ENCODE measurements at regions not wholly inside any gene's neighbourhood (a gene's known extent, or its start where the extent isn't known, plus 50 kb on each side); places are given as distances from the start of the nearest gene placed in this dataset.

GRCh38 chr7:32216759-32217158 lies 146.6 kb upstream of the PDE1C start:
- FAIRE-seq (no peak), DNase-seq (ENCODE audit: low read depth, low spot score) (no peak), ATAC-seq (no peak)
- Histone ChIP-seq H3K9ac (ENCODE audit: control insufficient read depth, insufficient read depth, low read length) (no peak overlapping the region), H3K4me3 (no peak overlapping the region), H4K20me1 (ENCODE audit: control insufficient read depth, insufficient read depth) (no peaks in the 10 kb centered on the region), H3K9me3 (replicated peaks; ENCODE audit: control insufficient read depth, insufficient read depth, low read length) (no peaks in the 10 kb centered on the region), H3K27me3 (replicated peaks in 1 of 2; ENCODE audit: control insufficient read depth in 2 of 2, insufficient read depth in 2 of 2, low read length in 1 of 2) (no peaks in the 10 kb centered on the region; a peak in 1 of 4 replicates), H2AFZ (ENCODE audit: control insufficient read depth, low read depth, low read length) (no peak overlapping the region), H3K4me2 (ENCODE audit: control insufficient read depth, insufficient read depth) (no peak overlapping the region), H3K27ac (ENCODE audit: control insufficient read depth, insufficient read depth) (no peak overlapping the region), H3K36me3 (ENCODE audit: control insufficient read depth in 2 of 2, insufficient read depth in 2 of 2, low read length in 1 of 2) (no peaks in the 10 kb centered on the region), H3K4me1 (ENCODE audit: control insufficient read depth, insufficient read depth, low read length) (no peaks in the 10 kb centered on the region), H3K79me2 (ENCODE audit: control insufficient read depth, insufficient read depth, low read length) (no peaks in the 10 kb centered on the region)
- SMC1A ChIA-PET (ENCODE audit: uncharacterized antibody, unreplicated experiment): interaction anchor here (1.2 to 1.8 kb wide), 3 partner anchors 45 to 263 kb away, joined by 3 to 7 read pairs (median 4); no protein-coding TSS in a partner anchor
- WGBS (ENCODE audit: insufficient coverage, insufficient replicate concordance, low lambda C conversion rate, missing lambda C conversion rate): 33% methylated on average over 4 of the region's 4 CpGs
- RAD21 ChIA-PET (ENCODE audit: unreplicated experiment): interaction anchor here (0.6 to 1.4 kb wide), 3 partner anchors 126 to 138 kb away, joined by 3 to 4 read pairs (median 3); no protein-coding TSS in a partner anchor
- BruUV-seq (replicated peaks): no TSS peak
- intact Hi-C loops (cut with micrococcal nuclease; ENCODE audit: unreplicated experiment): no loop called here
- POLR2A ChIA-PET: no interaction called here
- in situ Hi-C loops (cut with MboI): loop anchor here (5.0 kb wide), 1 partner anchor 261 kb away; no protein-coding TSS in a partner anchor
- CTCF ChIA-PET: interaction anchor here (0.6 to 1.5 kb wide), 6 partner anchors 9 to 132 kb away, joined by 3 to 5 read pairs (median 3); no protein-coding TSS in a partner anchor
- no peak for TF ChIP-seq YY1 (IDR thresholded peaks at IDR 0.05; ENCODE audit: low read depth, low read length)
- no peak for TF ChIP-seq MTA3 (IDR thresholded peaks at IDR 0.05; ENCODE audit: borderline replicate concordance, low read length)
- no peak for TF ChIP-seq E4F1 (IDR thresholded peaks at IDR 0.05; ENCODE audit: borderline replicate concordance, partially characterized antibody)
- TF ChIP-seq SMAD5 (IDR thresholded peaks at IDR 0.05; ENCODE audit: low read depth): no peak
- TF ChIP-seq ZNF384 (IDR thresholded peaks at IDR 0.05; ENCODE audit: borderline replicate concordance, low read depth, low read length): no peak
- TF ChIP-seq ATF7 (IDR thresholded peaks at IDR 0.05; ENCODE audit: low read depth): no peak
- no peak for TF ChIP-seq HDAC6 (IDR thresholded peaks at IDR 0.05; ENCODE audit: unreplicated experiment)
- no peak for TF ChIP-seq ETV6 (conservative IDR thresholded peaks at IDR 0.05 in 1 of 2, IDR thresholded peaks at IDR 0.05 in 1 of 2; ENCODE audit: borderline replicate concordance in 1 of 2, low read depth in 1 of 2)
- TF ChIP-seq SMAD1 (IDR thresholded peaks at IDR 0.05; ENCODE audit: low read depth, partially characterized antibody): no peak
- no peak for TF ChIP-seq ELK1 (IDR thresholded peaks at IDR 0.05; ENCODE audit: low read depth, low read length)
- no peak; a peak in 1 of 6 replicates for TF ChIP-seq CTCF (IDR thresholded peaks at IDR 0.05 in 2 of 3, conservative IDR thresholded peaks at IDR 0.05 in 1 of 3; ENCODE audit: control insufficient read depth in 2 of 3, extremely low read depth in 1 of 3, insufficient read depth in 1 of 3, low read depth in 3 of 3, low read length in 3 of 3)
- TF ChIP-seq MAX (IDR thresholded peaks at IDR 0.05; ENCODE audit: low read depth, low read length): no peak
- TF ChIP-seq RELB (IDR thresholded peaks at IDR 0.05; ENCODE audit: low read depth): no peak
- no peak for TF ChIP-seq GATAD2B (conservative IDR thresholded peaks at IDR 0.05; ENCODE audit: low read depth)
